ENCODE measurements at regions not wholly inside any gene's neighbourhood (a gene's known extent, or its start where the extent isn't known, plus 50 kb on each side); places are given as distances from the start of the nearest gene placed in this dataset.

DNA sequence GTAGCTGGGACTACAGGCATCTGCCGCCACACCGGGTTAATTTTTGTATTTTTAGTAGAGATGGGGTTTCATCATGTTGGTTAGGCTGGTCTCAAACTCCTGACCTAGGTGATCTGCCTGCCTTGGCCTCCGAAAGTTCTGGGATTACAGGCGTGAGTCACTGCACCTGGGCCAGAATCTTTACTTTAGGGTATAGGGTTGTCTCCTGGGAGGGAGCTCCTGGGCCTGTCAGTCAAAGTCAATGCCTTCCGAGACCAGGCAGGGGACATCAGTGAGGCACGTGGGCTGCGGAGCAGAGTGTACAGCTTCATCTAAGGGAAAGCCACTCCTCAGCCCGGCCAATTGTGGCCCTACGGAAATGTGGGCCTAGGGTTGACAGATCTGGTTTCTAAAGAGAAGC is 108.6 kb downstream of the FGF18 start:
- H3K27ac Mint-ChIP-seq, result no peak overlapping the region
- peaks cover 2% of the 10 kb centered on the region for H3K27me3 Mint-ChIP-seq
- no peak for DNase-seq
- no peaks in the 10 kb centered on the region for H3K36me3 Mint-ChIP-seq (ENCODE audit: low read depth)
- intact Hi-C loops (cut with micrococcal nuclease), result no loop called here
- H3K4me1 Mint-ChIP-seq, result no peaks in the 10 kb centered on the region
- ChIA-PET POLR2A (no interaction called here), CTCF (no interaction called here)
- H3K4me3 Mint-ChIP-seq, result no peak overlapping the region
- no peaks in the 10 kb centered on the region for H3K9me3 Mint-ChIP-seq
- TF ChIP-seq, protein P1, sequence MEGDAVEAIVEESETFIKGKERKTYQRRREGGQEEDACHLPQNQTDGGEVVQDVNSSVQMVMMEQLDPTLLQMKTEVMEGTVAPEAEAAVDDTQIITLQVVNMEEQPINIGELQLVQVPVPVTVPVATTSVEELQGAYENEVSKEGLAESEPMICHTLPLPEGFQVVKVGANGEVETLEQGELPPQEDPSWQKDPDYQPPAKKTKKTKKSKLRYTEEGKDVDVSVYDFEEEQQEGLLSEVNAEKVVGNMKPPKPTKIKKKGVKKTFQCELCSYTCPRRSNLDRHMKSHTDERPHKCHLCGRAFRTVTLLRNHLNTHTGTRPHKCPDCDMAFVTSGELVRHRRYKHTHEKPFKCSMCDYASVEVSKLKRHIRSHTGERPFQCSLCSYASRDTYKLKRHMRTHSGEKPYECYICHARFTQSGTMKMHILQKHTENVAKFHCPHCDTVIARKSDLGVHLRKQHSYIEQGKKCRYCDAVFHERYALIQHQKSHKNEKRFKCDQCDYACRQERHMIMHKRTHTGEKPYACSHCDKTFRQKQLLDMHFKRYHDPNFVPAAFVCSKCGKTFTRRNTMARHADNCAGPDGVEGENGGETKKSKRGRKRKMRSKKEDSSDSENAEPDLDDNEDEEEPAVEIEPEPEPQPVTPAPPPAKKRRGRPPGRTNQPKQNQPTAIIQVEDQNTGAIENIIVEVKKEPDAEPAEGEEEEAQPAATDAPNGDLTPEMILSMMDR (IDR thresholded peaks at IDR 0.05), result no peak
- no peak for ATAC-seq (ENCODE audit: low read depth)

DNA sequence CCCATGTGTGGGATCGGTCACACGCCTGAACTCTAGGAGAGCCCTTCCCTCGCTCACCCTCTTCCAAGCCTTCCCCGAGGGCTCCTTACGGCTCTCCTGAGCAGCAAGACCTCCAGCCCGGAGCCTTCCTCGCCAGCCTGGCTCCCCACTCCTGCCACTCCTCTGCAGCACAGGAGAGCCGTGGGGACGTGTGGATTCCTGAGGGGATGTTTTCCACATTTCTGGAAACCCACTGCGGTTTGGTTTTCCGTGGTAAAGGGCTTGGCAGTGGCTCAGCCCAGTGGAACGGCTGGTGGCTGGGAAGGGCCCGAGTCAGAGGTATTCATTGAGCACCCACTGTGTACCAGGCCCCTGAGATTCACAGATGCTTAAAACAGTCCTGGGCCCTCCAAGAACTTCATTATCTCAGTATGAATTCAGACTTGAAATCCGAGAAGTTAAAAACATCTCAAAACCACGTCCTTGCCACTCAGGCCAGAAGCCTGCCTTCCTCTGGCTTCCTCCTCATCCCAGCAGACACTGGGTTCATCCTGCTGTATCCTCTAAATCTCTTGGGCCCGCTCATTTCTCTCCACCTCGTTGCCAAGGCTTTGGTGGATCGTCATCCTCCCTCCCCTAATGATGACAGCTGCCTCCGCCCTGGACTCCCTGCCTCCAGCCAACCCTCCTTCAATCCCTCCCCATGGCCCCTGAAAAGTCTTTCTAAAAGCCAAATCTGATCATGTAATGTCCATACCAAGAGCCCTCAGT is 109.6 kb downstream of the FGF18 start:
- POLR2A ChIA-PET, result no interaction called here
- TF ChIP-seq, protein P1 (IDR thresholded peaks at IDR 0.05), result no peak
- DNase-seq, result no peak
- intact Hi-C loops (cut with micrococcal nuclease), result no loop called here
- CTCF ChIA-PET, result no interaction called here
- H3K27me3 Mint-ChIP-seq, result no peaks in the 10 kb centered on the region
- no peak for ATAC-seq (ENCODE audit: low read depth)
- H3K4me3 Mint-ChIP-seq, result no peak overlapping the region
- H3K36me3 Mint-ChIP-seq (ENCODE audit: low read depth), result no peaks in the 10 kb centered on the region
- H3K4me1 Mint-ChIP-seq, result no peaks in the 10 kb centered on the region
- no peaks in the 10 kb centered on the region for H3K9me3 Mint-ChIP-seq
- H3K27ac Mint-ChIP-seq, result no peak overlapping the region

DNA sequence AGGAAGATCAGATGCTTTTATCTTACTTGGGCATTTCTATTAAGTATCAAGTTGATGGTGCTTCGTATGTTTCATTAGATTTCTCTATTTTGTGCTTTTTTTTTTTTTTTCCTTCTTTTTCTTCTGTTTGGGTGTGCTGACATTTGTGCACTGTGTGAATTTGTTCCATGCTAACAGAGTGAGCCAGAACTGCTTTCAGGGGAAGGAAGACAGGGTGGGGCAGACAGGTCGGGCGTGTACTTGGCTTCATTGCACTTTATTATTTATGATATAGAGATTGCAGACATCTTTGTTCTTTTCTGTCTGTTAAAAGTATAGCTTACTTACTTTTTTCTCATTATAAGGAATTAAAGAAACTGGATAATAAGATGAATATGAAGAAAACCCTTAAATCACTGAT is 112.2 kb downstream of the FGF18 start:
- intact Hi-C loops (cut with micrococcal nuclease), result no loop called here
- Mint-ChIP-seq H3K4me1 (no peaks in the 10 kb centered on the region), H3K4me3 (no peak overlapping the region), H3K9me3 (no peaks in the 10 kb centered on the region), H3K27ac (no peak overlapping the region), H3K36me3 (ENCODE audit: low read depth) (no peaks in the 10 kb centered on the region), H3K27me3 (peaks cover 4% of the 10 kb centered on the region)
- ATAC-seq (ENCODE audit: low read depth) (no peak), DNase-seq (no peak)
- ChIA-PET POLR2A (no interaction called here), CTCF (no interaction called here)
- TF ChIP-seq, protein P1 (IDR thresholded peaks at IDR 0.05), result no peak

DNA sequence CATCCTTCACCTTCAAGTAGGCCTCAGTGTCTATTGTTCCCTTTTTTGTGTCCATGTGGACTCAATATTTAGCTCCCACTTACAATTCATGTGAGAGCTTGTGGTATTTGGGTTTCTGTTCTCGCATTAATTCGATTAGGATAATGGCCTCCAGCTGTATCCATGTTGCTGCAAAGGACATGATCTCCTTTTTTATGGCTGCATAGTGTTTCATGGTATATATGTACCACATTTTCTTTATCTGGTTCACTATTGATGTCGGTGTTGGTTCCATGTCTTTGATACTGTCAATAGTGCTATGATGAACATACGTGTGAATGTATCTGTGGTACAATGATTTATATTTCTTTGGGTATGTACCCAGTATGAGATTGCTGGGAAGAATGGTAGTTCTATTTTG is 113.7 kb downstream of the FGF18 start:
- ATAC-seq (ENCODE audit: low read depth) (no peak), DNase-seq (no peak)
- H3K27ac Mint-ChIP-seq, result no peak overlapping the region
- TF ChIP-seq, protein P1 (IDR thresholded peaks at IDR 0.05), result no peak
- H3K9me3 Mint-ChIP-seq, result no peaks in the 10 kb centered on the region
- ChIA-PET POLR2A (no interaction called here), CTCF (no interaction called here)
- H3K4me1 Mint-ChIP-seq, result no peaks in the 10 kb centered on the region
- H3K27me3 Mint-ChIP-seq, result peaks cover 12% of the 10 kb centered on the region
- no peak overlapping the region for H3K4me3 Mint-ChIP-seq
- H3K36me3 Mint-ChIP-seq (ENCODE audit: low read depth), result no peaks in the 10 kb centered on the region
- intact Hi-C loops (cut with micrococcal nuclease), result no loop called here

DNA sequence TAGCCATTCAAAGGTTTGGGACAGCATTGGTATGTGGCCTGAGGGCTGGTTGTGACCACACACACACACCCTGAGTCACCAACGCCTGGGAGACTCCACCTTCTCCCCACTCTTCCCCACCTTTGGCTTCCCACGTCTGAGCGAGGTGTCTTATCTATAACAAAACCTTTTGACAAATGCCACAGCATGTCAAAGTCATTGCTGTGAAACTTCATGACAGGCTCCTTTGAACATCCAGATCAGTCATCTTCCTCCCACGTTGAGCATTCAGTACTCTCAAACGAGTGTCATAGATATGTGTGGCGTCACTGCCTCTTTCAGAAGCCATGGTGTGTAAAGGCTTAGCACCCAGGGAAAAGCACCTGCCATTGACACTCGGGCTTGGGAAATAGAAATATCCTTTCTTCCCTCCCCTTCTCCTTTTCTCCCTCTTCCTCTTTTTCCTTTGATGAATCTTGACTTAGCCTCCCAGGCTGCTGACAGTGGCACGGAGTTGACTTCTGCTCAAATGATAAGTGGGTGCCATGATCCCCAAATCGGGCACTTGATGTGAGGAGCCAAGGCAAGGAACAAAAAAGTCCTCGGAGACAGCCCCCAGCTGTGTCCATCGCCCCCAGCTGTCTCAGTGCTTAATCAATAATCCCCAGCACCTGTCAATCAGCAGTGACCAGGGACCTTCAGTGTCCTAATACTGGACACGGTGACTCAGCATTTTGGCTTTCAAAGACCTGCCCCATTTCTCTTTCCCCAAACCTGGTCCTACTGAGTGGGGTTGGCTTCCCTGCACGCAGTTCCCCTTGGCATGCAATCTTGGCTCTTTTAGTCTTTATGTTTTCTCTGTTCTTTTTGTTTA is 114.8 kb downstream of the FGF18 start:
- ATAC-seq (ENCODE audit: low read depth), result no peak
- CTCF ChIA-PET, result no interaction called here

More for the DNA sequence above, 114.8 kb downstream of the FGF18 start:
- intact Hi-C loops (cut with micrococcal nuclease), result no loop called here
- no peak overlapping the region for H3K27ac Mint-ChIP-seq
- DNase-seq, result no peak
- TF ChIP-seq, protein P1 (IDR thresholded peaks at IDR 0.05), result no peak
- no peaks in the 10 kb centered on the region for H3K36me3 Mint-ChIP-seq (ENCODE audit: low read depth)
- no peaks in the 10 kb centered on the region for H3K9me3 Mint-ChIP-seq
- POLR2A ChIA-PET, result no interaction called here
- H3K4me3 Mint-ChIP-seq, result no peak overlapping the region
- no peaks in the 10 kb centered on the region for H3K4me1 Mint-ChIP-seq
- H3K27me3 Mint-ChIP-seq, result peaks cover 12% of the 10 kb centered on the region

Data from activated B cell treated with CpG ODN at 0.5 μM for 24 hours (primary cell).